Urothelium cell line (cell line): ENCODE measurements at regions not wholly inside any gene's neighbourhood (a gene's known extent, or its start where the extent isn't known, plus 50 kb on each side); places are given as distances from the start of the nearest gene placed in this dataset.

Experiments
- DNase-seq: peaks from one replicate; pipeline ENCODE4 v3.0.0; 2011; ENCODE audit warnings: low spot score, mixed read lengths
- FAIRE-seq: peaks from 2 replicates; lab custom pipeline; 2011; peaks lifted over from hg19 to GRCh38; lab: Jason Lieb, UNC

GRCh38 chr14:26021759-26022158 lies 576.1 kb downstream of the NOVA1 start:
- DNase-seq (no peak), FAIRE-seq (no peak)

- DNase-seq (no peak), FAIRE-seq (no peak)
Measured at GRCh38 chr14:26017270-26017669, 580.6 kb downstream of the NOVA1 start.

- no peak for DNase-seq
- FAIRE-seq = no peak
Measured at GRCh38 chr14:26008290-26008689, 589.5 kb downstream of the NOVA1 start.

- no peak for DNase-seq
- no peak for FAIRE-seq
Measured at GRCh38 chr14:26004342-26004741, 593.5 kb downstream of the NOVA1 start.

GRCh38 chr14:25993830-25994229 lies 604.0 kb downstream of the NOVA1 start:
- FAIRE-seq (no peak), DNase-seq (no peak)

GRCh38 chr14:25988536-25988935 lies 609.3 kb downstream of the NOVA1 start:
- no peak for FAIRE-seq
- no peak for DNase-seq

GRCh38 chr14:25955772-25956171 lies 642.1 kb downstream of the NOVA1 start:
- FAIRE-seq (no peak), DNase-seq (no peak)

GRCh38 chr14:25953532-25954139 lies 644.2 kb downstream of the NOVA1 start:
- DNase-seq (peak; percentile 14), FAIRE-seq (no peak)

GRCh38 chr14:25945746-25946145 lies 652.1 kb downstream of the NOVA1 start:
- DNase-seq (no peak), FAIRE-seq (no peak)

- no peak for FAIRE-seq
Measured at GRCh38 chr14:25944020-25944419, 653.8 kb downstream of the NOVA1 start.

GRCh38 chr14:25943329-25943728 lies 654.5 kb downstream of the NOVA1 start:
- DNase-seq (no peak), FAIRE-seq (no peak)

More at GRCh38 chr14:25944020-25944419, 653.8 kb downstream of the NOVA1 start:
- DNase-seq = no peak

GRCh38 chr14:25942090-25942489 lies 655.7 kb downstream of the NOVA1 start:
- FAIRE-seq = no peak

GRCh38 chr14:25933731-25934130 lies 664.1 kb downstream of the NOVA1 start:
- DNase-seq = no peak
- FAIRE-seq = no peak

More at GRCh38 chr14:25942090-25942489, 655.7 kb downstream of the NOVA1 start:
- DNase-seq = no peak

- DNase-seq = no peak
- FAIRE-seq = no peak
Measured at GRCh38 chr14:25929881-25930615, 667.8 kb downstream of the NOVA1 start.

GRCh38 chr14:25911831-25912230 lies 686.0 kb downstream of the NOVA1 start:
- DNase-seq (no peak), FAIRE-seq (no peak)

- DNase-seq (no peak), FAIRE-seq (no peak)
Measured at GRCh38 chr14:25909045-25909747, 688.6 kb downstream of the NOVA1 start.

- no peak for DNase-seq
Measured at GRCh38 chr14:25908277-25909044, 689.4 kb downstream of the NOVA1 start.

GRCh38 chr14:25904446-25904845 lies 693.4 kb downstream of the NOVA1 start:
- FAIRE-seq (no peak), DNase-seq (no peak)

More at GRCh38 chr14:25908277-25909044, 689.4 kb downstream of the NOVA1 start:
- no peak for FAIRE-seq

- DNase-seq (no peak), FAIRE-seq (no peak)
Measured at GRCh38 chr14:25899197-25899596, 698.6 kb downstream of the NOVA1 start.

GRCh38 chr14:25896777-25897176 lies 701.1 kb downstream of the NOVA1 start:
- no peak for DNase-seq
- FAIRE-seq = no peak

GRCh38 chr14:25895740-25896139 lies 702.1 kb downstream of the NOVA1 start:
- DNase-seq (no peak), FAIRE-seq (no peak)
